ENCODE measurements at regions not wholly inside any gene's neighbourhood (a gene's known extent, or its start where the extent isn't known, plus 50 kb on each side); places are given as distances from the start of the nearest gene placed in this dataset.

GRCh38 chr13:34857558-34858325, 84.3 kb upstream of the NBEA start:
- ChIA-PET CTCF (no interaction called here), POLR2A (ENCODE audit: unreplicated experiment) (no interaction called here)
- H3K36me3 ChIP-seq (ENCODE audit: control insufficient read depth, insufficient read depth, low read length), result no peaks in the 10 kb centered on the region
- no peak overlapping the region for H2BK20ac ChIP-seq (ENCODE audit: low read depth, low read length)
- H2BK15ac ChIP-seq (ENCODE audit: low read depth, low read length), result no peak overlapping the region
- no peak overlapping the region for H3K18ac ChIP-seq (ENCODE audit: low read depth, low read length)
- no peak overlapping the region for H3K9ac ChIP-seq (ENCODE audit: low read depth, low read length)
- no peaks in the 10 kb centered on the region for H3K4me1 ChIP-seq (ENCODE audit: control insufficient read depth, insufficient read depth, low read length)
- no peak overlapping the region for H4K5ac ChIP-seq (ENCODE audit: low read depth, low read length)
- in situ Hi-C loops (cut with MboI; ENCODE audit: low sequenced_read_pairs), result no loop called here
- no peak overlapping the region for H3K4ac ChIP-seq (ENCODE audit: low read depth, low read length)
- H3K4me3 ChIP-seq (ENCODE audit: insufficient read depth, low read depth, low read length), result no peak overlapping the region
- no peak overlapping the region for H3K14ac ChIP-seq (replicated peaks; ENCODE audit: low read depth, low read length)
- no peak overlapping the region for H3K4me2 ChIP-seq (ENCODE audit: low read depth, low read length)
- no peak overlapping the region for H4K91ac ChIP-seq (ENCODE audit: insufficient read depth, low read depth, low read length)
- no peak overlapping the region for H2AFZ ChIP-seq (replicated peaks; ENCODE audit: low read length, poor library complexity)
- H3K27ac ChIP-seq (ENCODE audit: insufficient read depth, low read length), result no peak overlapping the region
- H4K20me1 ChIP-seq (ENCODE audit: insufficient read depth, low read length), result no peaks in the 10 kb centered on the region
- H3K79me1 ChIP-seq (ENCODE audit: low read depth in 1 of 2, low read length in 2 of 2), result no peaks in the 10 kb centered on the region
- H2AK5ac ChIP-seq (ENCODE audit: low read depth, low read length), result no peak overlapping the region
- H3K56ac ChIP-seq (ENCODE audit: extremely low read depth, insufficient read depth, low read length), result no peak overlapping the region
- no peak overlapping the region for H3K23ac ChIP-seq (ENCODE audit: low read depth, low read length)
- no peaks in the 10 kb centered on the region for H3K9me1 ChIP-seq (ENCODE audit: insufficient read depth, low read length)
- H2BK5ac ChIP-seq (ENCODE audit: low read depth, low read length, poor library complexity, severe bottlenecking), result no peak overlapping the region
- no peak overlapping the region for H2AK9ac ChIP-seq (replicated peaks; ENCODE audit: low read depth, low read length, poor library complexity)
- no peak for TF ChIP-seq RFX5 (IDR thresholded peaks at IDR 0.05; ENCODE audit: low read depth, low read length)
- TF ChIP-seq USF2 (IDR thresholded peaks at IDR 0.05; ENCODE audit: low read depth, low read length), result no peak
- no peak for TF ChIP-seq CTCF (conservative IDR thresholded peaks at IDR 0.05; ENCODE audit: low read depth, low read length)
- no peak for TF ChIP-seq MXI1 (IDR thresholded peaks at IDR 0.05; ENCODE audit: borderline replicate concordance, low read depth, low read length)
- TF ChIP-seq SMC3 (IDR thresholded peaks at IDR 0.05; ENCODE audit: low read depth, low read length), result no peak
- no peak for TF ChIP-seq CHD1 (IDR thresholded peaks at IDR 0.05; ENCODE audit: low read depth, low read length)
- TF ChIP-seq FOS (IDR thresholded peaks at IDR 0.05; ENCODE audit: low read depth, low read length), result no peak
- TF ChIP-seq BHLHE40 (IDR thresholded peaks at IDR 0.05; ENCODE audit: low read depth, low read length), result no peak
- no peak for TF ChIP-seq CEBPB (IDR thresholded peaks at IDR 0.05; ENCODE audit: low read depth, low read length)
- TF ChIP-seq RCOR1 (IDR thresholded peaks at IDR 0.05; ENCODE audit: insufficient replicate concordance, low read length), result no peak
- no peak for TF ChIP-seq RAD21 (IDR thresholded peaks at IDR 0.05; ENCODE audit: low read length)
- no peak for TF ChIP-seq POLR2A (IDR thresholded peaks at IDR 0.05; ENCODE audit: low read depth, low read length)
- no peak for TF ChIP-seq MAZ (IDR thresholded peaks at IDR 0.05; ENCODE audit: borderline replicate concordance, low read depth, low read length)
- no peak for TF ChIP-seq ELK1 (IDR thresholded peaks at IDR 0.05; ENCODE audit: borderline replicate concordance, low read depth, low read length)
- TF ChIP-seq NFE2L2 (IDR thresholded peaks at IDR 0.05; ENCODE audit: low read depth, low read length), result no peak
- no peaks in the 10 kb centered on the region for H3K27me3 ChIP-seq (ENCODE audit: control insufficient read depth, insufficient read depth, low read length)
- BruUV-seq (replicated peaks), result no TSS peak
- no peak overlapping the region for H2BK120ac ChIP-seq (ENCODE audit: low read depth, low read length)
- intact Hi-C loops (cut with micrococcal nuclease), result no loop called here
- ATAC-seq (ENCODE audit: low read depth) (no peak), DNase-seq (no peak)
- dilution Hi-C loops (cut with HindIII; ENCODE audit: low sequenced_read_pairs, unreplicated experiment), result no loop called here
- H3K9me3 ChIP-seq (ENCODE audit: control insufficient read depth, insufficient read depth, low read length), result no peaks in the 10 kb centered on the region
- no peak overlapping the region for H4K8ac ChIP-seq (ENCODE audit: low read depth in 2 of 2, low read length in 2 of 2)

Measured in IMR-90 (cell line).